Gastrocnemius medialis (tissue), 4 donors: ENCODE measurements at regions not wholly inside any gene's neighbourhood (a gene's known extent, or its start where the extent isn't known, plus 50 kb on each side); places are given as distances from the start of the nearest gene placed in this dataset.

Source experiments
- POLR2A ChIP-seq, 2 donors: fragments of 450-650 bp; IDR thresholded peaks; one replicate each; pipeline ENCODE4 v1.6.1; 2017; ENCODE audit warnings: antibody characterized with exemption in 2 of 2, mild to moderate bottlenecking in 2 of 2, moderate library complexity in 2 of 2
- TF ChIP-seq, protein P1 (sequence below), 5 experiments: fragments of 450-650 bp in 3 of 5; fragments of 200-600 bp in 2 of 5; sonication (generic) in 2 of 5; IDR thresholded peaks in 4 of 5; conservative IDR thresholded peaks in 1 of 5; 1 replicate in 4 of 5; 2 replicates in 1 of 5; pipeline ENCODE4 v1.5.1; 2016 to 2019; ENCODE audit warnings: antibody characterized with exemption in 5 of 5, mild to moderate bottlenecking in 3 of 5, moderate library complexity in 3 of 5

GRCh38 chr20:56783826-56784225 lies 154.7 kb downstream of the TFAP2C start:
- TF ChIP-seq, protein P1, sequence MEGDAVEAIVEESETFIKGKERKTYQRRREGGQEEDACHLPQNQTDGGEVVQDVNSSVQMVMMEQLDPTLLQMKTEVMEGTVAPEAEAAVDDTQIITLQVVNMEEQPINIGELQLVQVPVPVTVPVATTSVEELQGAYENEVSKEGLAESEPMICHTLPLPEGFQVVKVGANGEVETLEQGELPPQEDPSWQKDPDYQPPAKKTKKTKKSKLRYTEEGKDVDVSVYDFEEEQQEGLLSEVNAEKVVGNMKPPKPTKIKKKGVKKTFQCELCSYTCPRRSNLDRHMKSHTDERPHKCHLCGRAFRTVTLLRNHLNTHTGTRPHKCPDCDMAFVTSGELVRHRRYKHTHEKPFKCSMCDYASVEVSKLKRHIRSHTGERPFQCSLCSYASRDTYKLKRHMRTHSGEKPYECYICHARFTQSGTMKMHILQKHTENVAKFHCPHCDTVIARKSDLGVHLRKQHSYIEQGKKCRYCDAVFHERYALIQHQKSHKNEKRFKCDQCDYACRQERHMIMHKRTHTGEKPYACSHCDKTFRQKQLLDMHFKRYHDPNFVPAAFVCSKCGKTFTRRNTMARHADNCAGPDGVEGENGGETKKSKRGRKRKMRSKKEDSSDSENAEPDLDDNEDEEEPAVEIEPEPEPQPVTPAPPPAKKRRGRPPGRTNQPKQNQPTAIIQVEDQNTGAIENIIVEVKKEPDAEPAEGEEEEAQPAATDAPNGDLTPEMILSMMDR (IDR thresholded peaks at IDR 0.05 in 4 of 5, conservative IDR thresholded peaks at IDR 0.05 in 1 of 5), result no peak
- no peak for TF ChIP-seq POLR2A (IDR thresholded peaks at IDR 0.05)
